ENCODE measurements at regions not wholly inside any gene's neighbourhood (a gene's known extent, or its start where the extent isn't known, plus 50 kb on each side); places are given as distances from the start of the nearest gene placed in this dataset.
A peak's percentile ranks its signal among the peaks of the same experiment; 100 is the strongest.

- Histone ChIP-seq H3F3A (ENCODE audit: insufficient read depth) (no peaks in the 10 kb centered on the region), H2AFZ (no peak overlapping the region), H3K36me3 (ENCODE audit: low read depth) (no peaks in the 10 kb centered on the region), H3K4me2 (ENCODE audit: unreplicated experiment) (no peak overlapping the region), H3K9me3 (ENCODE audit: low read depth) (no peaks in the 10 kb centered on the region), H3K27me3 (replicated peaks; ENCODE audit: insufficient read depth) (no peaks in the 10 kb centered on the region), H3K9me2 (ENCODE audit: insufficient read depth) (peaks cover 4% of the 10 kb centered on the region; the same call in 1 of the 2 replicates), H3K79me2 (ENCODE audit: insufficient read depth) (no peaks in the 10 kb centered on the region), H3K4me1 (ENCODE audit: insufficient read depth) (no peaks in the 10 kb centered on the region; the same call in 1 of the 2 replicates), H4K20me1 (ENCODE audit: insufficient read depth) (no peaks in the 10 kb centered on the region), H3K4me3 (no peak overlapping the region), H3K27ac (no peak overlapping the region), H3K9ac (no peak overlapping the region)
- no peak for DNase-seq
- TF ChIP-seq EZH2 (IDR thresholded peaks at IDR 0.05; ENCODE audit: insufficient read depth, poor library complexity, severe bottlenecking) (no peak), EZH2phosphoT487 (IDR thresholded peaks at IDR 0.05; ENCODE audit: insufficient read depth, low read depth) (no peak)
- in situ Hi-C loops (cut with MboI): no loop called here
- WGBS, 2 experiments (ENCODE audit: low coverage in 1 of 2, low lambda C conversion rate in 2 of 2, missing lambda C conversion rate in 2 of 2): 39 to 45% methylated on average over 8 of the region's 8 CpGs
Observed at GRCh38 chr6:48979085-48979484, 484.0 kb downstream of the MMUT start.

DNA sequence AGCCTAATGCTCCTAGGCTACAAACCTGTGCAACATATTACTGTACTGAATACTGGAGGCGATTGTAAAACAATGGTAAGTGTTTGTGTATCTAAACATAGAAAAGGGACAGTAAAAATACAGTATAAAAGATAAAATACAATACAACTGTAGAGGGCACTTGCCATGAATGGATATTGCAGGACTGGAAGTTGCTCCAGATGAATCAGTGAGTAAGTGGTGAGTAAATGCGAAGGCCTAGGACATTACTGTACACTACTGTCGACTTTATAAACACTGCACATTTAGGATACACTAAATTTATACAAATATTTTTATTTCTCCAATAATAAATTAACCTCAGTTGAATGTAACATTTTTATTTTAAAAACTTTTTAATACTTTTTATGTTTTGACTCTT is 485.0 kb downstream of the MMUT start:
- H2AFZ ChIP-seq: no peak overlapping the region
- peak; percentile 41 for DNase-seq
- TF ChIP-seq EZH2phosphoT487 (IDR thresholded peaks at IDR 0.05; ENCODE audit: insufficient read depth, low read depth) (no peak), EZH2 (IDR thresholded peaks at IDR 0.05; ENCODE audit: insufficient read depth, poor library complexity, severe bottlenecking) (no peak)
- 40 to 41% methylated on average over 3 of the region's 3 CpGs for WGBS, 2 experiments (ENCODE audit: low coverage in 1 of 2, low lambda C conversion rate in 2 of 2, missing lambda C conversion rate in 2 of 2)
- no peaks in the 10 kb centered on the region; the same call in 1 of the 2 replicates for H3K4me1 ChIP-seq (ENCODE audit: insufficient read depth)
- H3K9me2 ChIP-seq (ENCODE audit: insufficient read depth): peaks cover 4% of the 10 kb centered on the region; the same call in 1 of the 2 replicates
- H3K79me2 ChIP-seq (ENCODE audit: insufficient read depth): no peaks in the 10 kb centered on the region
- in situ Hi-C loops (cut with MboI): no loop called here
- H3K27ac ChIP-seq: no peak overlapping the region
- H3K4me2 ChIP-seq (ENCODE audit: unreplicated experiment): no peak overlapping the region
- no peaks in the 10 kb centered on the region for H3K27me3 ChIP-seq (replicated peaks; ENCODE audit: insufficient read depth)
- no peaks in the 10 kb centered on the region for H3K36me3 ChIP-seq (ENCODE audit: low read depth)
- no peak overlapping the region for H3K9ac ChIP-seq
- H3K9me3 ChIP-seq (ENCODE audit: low read depth): no peaks in the 10 kb centered on the region
- no peak overlapping the region for H3K4me3 ChIP-seq
- no peaks in the 10 kb centered on the region for H4K20me1 ChIP-seq (ENCODE audit: insufficient read depth)
- no peaks in the 10 kb centered on the region for H3F3A ChIP-seq (ENCODE audit: insufficient read depth)

GRCh38 chr6:48977573-48977972 is 485.5 kb downstream of the MMUT start:
- H3K79me2 ChIP-seq (ENCODE audit: insufficient read depth): no peaks in the 10 kb centered on the region
- 46 to 52% methylated on average over 1 of the region's 1 CpG for WGBS, 2 experiments (ENCODE audit: low coverage in 1 of 2, low lambda C conversion rate in 2 of 2, missing lambda C conversion rate in 2 of 2)
- no peaks in the 10 kb centered on the region for H4K20me1 ChIP-seq (ENCODE audit: insufficient read depth)
- H3K9ac ChIP-seq: no peak overlapping the region
- H3K9me3 ChIP-seq (ENCODE audit: low read depth): no peaks in the 10 kb centered on the region
- in situ Hi-C loops (cut with MboI): no loop called here
- no peaks in the 10 kb centered on the region for H3K36me3 ChIP-seq (ENCODE audit: low read depth)
- H3K4me1 ChIP-seq (ENCODE audit: insufficient read depth): no peaks in the 10 kb centered on the region; the same call in 1 of the 2 replicates
- no peak overlapping the region for H3K4me3 ChIP-seq
- H3K9me2 ChIP-seq (ENCODE audit: insufficient read depth): peaks cover 4% of the 10 kb centered on the region; the same call in 1 of the 2 replicates
- TF ChIP-seq EZH2 (IDR thresholded peaks at IDR 0.05; ENCODE audit: insufficient read depth, poor library complexity, severe bottlenecking) (no peak), EZH2phosphoT487 (IDR thresholded peaks at IDR 0.05; ENCODE audit: insufficient read depth, low read depth) (no peak)
- no peaks in the 10 kb centered on the region for H3F3A ChIP-seq (ENCODE audit: insufficient read depth)
- no peak overlapping the region for H3K4me2 ChIP-seq (ENCODE audit: unreplicated experiment)
- no peak overlapping the region for H3K27ac ChIP-seq
- DNase-seq: no peak
- H2AFZ ChIP-seq: no peak overlapping the region
- no peaks in the 10 kb centered on the region for H3K27me3 ChIP-seq (replicated peaks; ENCODE audit: insufficient read depth)

- Histone ChIP-seq H3K9ac (no peak overlapping the region), H3K9me3 (ENCODE audit: low read depth) (no peaks in the 10 kb centered on the region), H2AFZ (no peak overlapping the region), H3K4me3 (no peak overlapping the region), H4K20me1 (ENCODE audit: insufficient read depth) (no peaks in the 10 kb centered on the region), H3K4me2 (ENCODE audit: unreplicated experiment) (no peak overlapping the region), H3K9me2 (ENCODE audit: insufficient read depth) (peaks cover 4% of the 10 kb centered on the region; the same call in 1 of the 2 replicates), H3K4me1 (ENCODE audit: insufficient read depth) (no peaks in the 10 kb centered on the region; the same call in 1 of the 2 replicates), H3F3A (ENCODE audit: insufficient read depth) (no peaks in the 10 kb centered on the region), H3K79me2 (ENCODE audit: insufficient read depth) (no peaks in the 10 kb centered on the region), H3K36me3 (ENCODE audit: low read depth) (no peaks in the 10 kb centered on the region), H3K27me3 (replicated peaks; ENCODE audit: insufficient read depth) (no peaks in the 10 kb centered on the region), H3K27ac (no peak overlapping the region)
- TF ChIP-seq EZH2phosphoT487 (IDR thresholded peaks at IDR 0.05; ENCODE audit: insufficient read depth, low read depth) (no peak), EZH2 (IDR thresholded peaks at IDR 0.05; ENCODE audit: insufficient read depth, poor library complexity, severe bottlenecking) (no peak)
- WGBS, 2 experiments (ENCODE audit: low coverage in 1 of 2, low lambda C conversion rate in 2 of 2, missing lambda C conversion rate in 2 of 2): 23 to 24% methylated on average over 1 of the region's 1 CpG
- DNase-seq: no peak
- in situ Hi-C loops (cut with MboI): no loop called here
Observed at GRCh38 chr6:48973491-48973890, 489.6 kb downstream of the MMUT start.

Data from GM23248 (cell line).